ENCODE measurements at regions not wholly inside any gene's neighbourhood (a gene's known extent, or its start where the extent isn't known, plus 50 kb on each side); places are given as distances from the start of the nearest gene placed in this dataset.

DNA sequence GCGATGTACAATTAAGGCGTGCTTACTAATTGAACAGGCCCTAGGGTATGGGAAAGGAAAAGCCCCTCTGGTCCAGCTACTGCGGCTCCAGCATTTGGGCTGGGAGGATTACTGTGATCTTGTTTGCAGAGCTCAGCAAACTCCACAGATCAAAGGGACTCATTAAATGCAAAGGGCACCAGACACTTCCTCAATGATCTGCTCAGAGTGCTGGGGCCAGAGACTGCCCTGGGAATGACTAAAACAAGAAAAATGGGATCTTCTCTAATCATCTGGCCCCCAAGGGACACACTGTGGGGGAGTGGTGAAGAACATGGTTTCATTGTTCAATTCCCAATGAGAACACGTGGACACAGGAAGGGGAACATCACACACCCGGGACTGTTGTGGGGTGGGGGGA, 85.0 kb downstream of the MARCHF4 start:
- no peak for DNase-seq (ENCODE audit: low read depth in 4 of 4, low spot score in 3 of 4)

- DNase-seq (ENCODE audit: low read depth in 4 of 4, low spot score in 3 of 4), result no peak
Observed at GRCh38 chr2:216286616-216287231, 85.6 kb downstream of the MARCHF4 start.

- peak in 3 of 4 donors; percentile 11 to 24 (median 23) for DNase-seq (ENCODE audit: low read depth in 4 of 4, low spot score in 3 of 4)
Observed at GRCh38 chr2:216285701-216286100, 86.6 kb downstream of the MARCHF4 start.

DNA sequence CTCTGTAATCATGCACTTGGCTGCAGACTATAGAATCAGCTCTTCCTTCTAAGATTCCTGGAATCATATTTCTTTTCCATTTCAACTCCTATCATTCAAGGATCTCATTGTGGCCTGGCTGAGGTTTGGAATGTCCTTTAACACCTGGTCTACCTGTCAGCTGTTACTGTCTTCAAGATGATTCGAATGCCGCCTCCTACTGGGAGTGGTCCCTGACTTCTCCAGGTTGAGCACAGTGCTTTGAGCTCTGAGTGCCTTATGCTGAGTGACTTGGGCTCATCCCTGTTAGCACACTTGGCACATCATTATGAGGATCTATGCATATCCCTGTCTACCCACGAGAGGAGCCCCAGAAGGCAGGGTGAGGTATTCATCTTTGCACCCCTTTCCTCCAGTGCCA, 87.6 kb downstream of the MARCHF4 start:
- no peak for DNase-seq (ENCODE audit: low read depth in 4 of 4, low spot score in 3 of 4)

DNA sequence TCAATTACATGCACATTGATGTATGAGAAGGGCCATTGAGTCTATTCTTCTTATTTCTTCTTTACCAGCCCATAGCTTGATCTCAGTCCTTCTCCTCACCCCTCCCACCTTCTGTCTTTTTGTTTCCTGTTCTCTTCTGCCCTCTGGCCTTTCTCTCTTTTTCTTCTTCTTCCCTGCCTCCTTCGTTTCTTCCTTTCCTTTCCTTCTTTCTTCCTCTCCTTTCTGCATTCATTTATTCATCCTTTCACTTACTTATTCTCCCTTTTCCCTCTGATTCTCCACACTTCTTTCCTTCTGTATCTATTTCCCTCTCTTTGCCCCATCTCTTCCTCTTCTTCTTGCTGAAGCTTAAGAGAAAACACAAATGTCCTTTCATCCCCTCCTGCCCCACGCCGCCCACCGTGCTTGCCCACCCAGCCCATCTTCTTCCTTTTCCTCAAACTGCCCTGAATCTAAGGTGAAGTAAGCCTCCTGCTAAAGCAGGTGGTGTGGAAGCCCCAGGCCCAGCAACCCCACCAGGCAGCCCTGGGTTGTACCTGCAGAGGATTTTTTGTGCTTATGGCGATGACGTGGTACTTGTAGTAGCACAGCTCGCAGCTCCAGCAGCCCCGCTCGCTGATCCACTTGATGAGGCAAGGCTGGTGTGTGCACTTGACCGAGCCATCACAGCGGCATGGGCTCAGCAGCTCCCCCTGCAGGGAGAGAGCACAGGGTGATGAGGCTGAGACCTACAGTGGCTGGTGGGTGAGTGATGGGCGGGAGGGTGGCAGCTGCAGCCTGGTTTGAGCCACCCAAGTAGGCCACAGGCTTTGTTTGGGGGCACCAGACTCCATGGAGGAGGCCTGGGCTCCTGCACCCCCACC, 89.0 kb downstream of the MARCHF4 start:
- no peak for DNase-seq (ENCODE audit: low read depth in 4 of 4, low spot score in 3 of 4)

DNA sequence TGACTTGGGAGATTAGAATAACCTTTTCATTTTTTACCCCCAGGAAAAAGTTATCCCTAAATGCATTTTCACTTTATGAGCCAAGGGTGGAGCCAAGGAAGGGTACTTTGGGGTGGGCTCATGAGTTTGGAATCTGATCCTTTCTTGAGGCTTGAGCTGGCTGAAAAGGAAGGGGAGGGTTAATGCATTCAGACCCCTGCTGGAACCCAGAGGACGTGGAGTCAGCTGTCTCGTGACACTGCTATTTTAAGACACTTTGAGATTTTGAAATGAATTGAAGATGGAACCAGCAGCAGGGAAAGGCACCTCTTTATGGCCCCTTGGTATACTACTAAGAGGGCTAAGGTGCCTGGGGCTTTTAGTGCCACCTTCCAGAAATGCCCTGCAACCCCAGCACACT, 90.4 kb downstream of the MARCHF4 start:
- DNase-seq (ENCODE audit: low read depth in 4 of 4, low spot score in 3 of 4), result no peak

GRCh38 chr2:216281316-216281715, 91.0 kb downstream of the MARCHF4 start:
- no peak for DNase-seq (ENCODE audit: low read depth in 4 of 4, low spot score in 3 of 4)

GRCh38 chr2:216279459-216279858, 92.8 kb downstream of the MARCHF4 start:
- DNase-seq (ENCODE audit: low read depth in 4 of 4, low spot score in 3 of 4), result no peak

GRCh38 chr2:216279031-216279430, 93.3 kb downstream of the MARCHF4 start:
- no peak for DNase-seq (ENCODE audit: low read depth in 4 of 4, low spot score in 3 of 4)

- DNase-seq (ENCODE audit: low read depth in 4 of 4, low spot score in 3 of 4), result no peak
Observed at GRCh38 chr2:216275890-216276289, 96.4 kb downstream of the MARCHF4 start.

DNA sequence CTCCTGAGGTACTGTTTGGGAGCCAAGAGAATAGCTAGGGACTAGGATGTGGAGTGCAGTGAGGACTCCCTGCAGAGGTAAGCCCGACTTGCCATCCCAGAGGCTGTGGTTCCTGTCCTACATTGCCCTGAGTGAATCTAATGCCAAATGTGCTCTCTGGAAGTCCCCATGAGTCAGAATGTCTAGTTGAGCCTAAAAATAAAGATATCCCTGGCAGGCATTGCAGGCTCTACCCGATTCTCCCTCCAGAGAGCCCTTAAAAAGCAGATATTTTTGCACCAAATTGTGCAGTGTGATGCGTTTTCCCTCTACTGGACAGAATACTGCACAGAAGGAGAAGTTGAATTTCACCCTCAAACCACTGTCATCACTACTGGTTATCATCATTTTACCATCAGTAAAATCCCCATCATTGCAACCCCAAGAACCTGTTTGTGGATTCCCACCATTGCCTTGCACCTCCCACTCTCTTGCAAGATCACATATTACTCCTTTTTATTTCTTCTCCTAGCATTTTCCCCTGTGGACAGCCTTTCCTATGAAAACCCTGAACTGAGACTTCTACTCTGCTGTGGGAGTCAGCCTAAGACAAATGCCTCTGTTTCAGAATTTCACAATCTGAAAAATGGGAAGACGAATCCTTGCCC, 98.0 kb downstream of the MARCHF4 start:
- DNase-seq (ENCODE audit: low read depth in 4 of 4, low spot score in 3 of 4), result no peak

DNA sequence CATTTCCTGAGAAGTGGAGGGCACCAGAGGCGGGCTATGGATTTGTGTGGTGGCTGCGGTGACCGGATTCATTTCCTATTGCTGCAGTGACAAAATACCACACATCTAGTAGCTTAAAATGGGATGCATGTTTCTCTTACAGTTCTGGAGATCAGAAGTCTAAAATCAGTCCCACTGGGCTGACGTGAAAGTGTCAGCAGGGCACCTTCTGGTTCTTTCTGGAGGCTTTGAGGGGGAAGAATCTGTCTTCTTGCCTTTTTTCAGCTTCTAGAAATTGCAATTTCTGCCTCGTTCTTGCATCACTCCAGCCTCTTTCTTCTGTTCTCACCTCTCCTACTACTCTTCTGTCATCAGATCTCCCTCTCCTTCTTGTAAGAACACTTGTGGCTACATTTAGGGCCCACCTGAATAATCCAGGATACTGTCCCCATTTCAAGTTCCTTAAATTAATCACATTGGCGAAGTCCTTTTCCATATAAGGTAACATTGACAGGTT, 111.2 kb downstream of the MARCHF4 start:
- no peak for DNase-seq (ENCODE audit: low read depth in 4 of 4, low spot score in 3 of 4)

GRCh38 chr2:216260629-216261028, 111.7 kb downstream of the MARCHF4 start:
- DNase-seq (ENCODE audit: low read depth in 4 of 4, low spot score in 3 of 4), result no peak

- DNase-seq (ENCODE audit: low read depth in 4 of 4, low spot score in 3 of 4), result no peak
Observed at GRCh38 chr2:216259081-216259480, 113.2 kb downstream of the MARCHF4 start.

- DNase-seq (ENCODE audit: low read depth in 4 of 4, low spot score in 3 of 4), result no peak
Observed at GRCh38 chr2:216257089-216257488, 115.2 kb downstream of the MARCHF4 start.

All from right renal pelvis (tissue), 4 donors.